ENCODE measurements at regions not wholly inside any gene's neighbourhood (a gene's known extent, or its start where the extent isn't known, plus 50 kb on each side); places are given as distances from the start of the nearest gene placed in this dataset.
"Not testable (repeated sequence)": the region's sequence is repeated elsewhere in the genome, so short reads cannot be mapped to it uniquely, and the experiment has no call there.

GRCh38 chr3:20388971-20389370 lies 203.0 kb upstream of the SGO1 start:
- no peak for TF ChIP-seq MYC (IDR thresholded peaks at IDR 0.05; ENCODE audit: low read depth, low read length)
- TF ChIP-seq MAX (IDR thresholded peaks at IDR 0.05; ENCODE audit: low read depth, low read length), result no peak
- no peak for TF ChIP-seq POLR2A (IDR thresholded peaks at IDR 0.05; ENCODE audit: extremely low read depth, insufficient read length)
- TF ChIP-seq CTCF (IDR thresholded peaks at IDR 0.05; ENCODE audit: low read depth, low read length), result no peak
- no peak for DNase-seq (ENCODE audit: low read depth)
- no peak overlapping the region for H3K4me3 ChIP-seq (ENCODE audit: low read depth, low read length)

- H3K4me3 ChIP-seq (ENCODE audit: low read depth, low read length), result no peak overlapping the region
- DNase-seq (ENCODE audit: low read depth), result no peak
These were observed 194.3 kb upstream of the SGO1 start for GRCh38 chr3:20380295-20380694.

GRCh38 chr3:20378315-20378714 lies 192.3 kb upstream of the SGO1 start:
- no peak overlapping the region for H3K4me3 ChIP-seq (ENCODE audit: low read depth, low read length)
- DNase-seq (ENCODE audit: low read depth), result no peak
- TF ChIP-seq POLR2A (IDR thresholded peaks at IDR 0.05; ENCODE audit: extremely low read depth, insufficient read length) (no peak), MAX (IDR thresholded peaks at IDR 0.05; ENCODE audit: low read depth, low read length) (no peak), CTCF (IDR thresholded peaks at IDR 0.05; ENCODE audit: low read depth, low read length) (no peak), MYC (IDR thresholded peaks at IDR 0.05; ENCODE audit: low read depth, low read length) (no peak)

More at GRCh38 chr3:20380295-20380694, 194.3 kb upstream of the SGO1 start:
- TF ChIP-seq MAX (IDR thresholded peaks at IDR 0.05; ENCODE audit: low read depth, low read length) (no peak), POLR2A (IDR thresholded peaks at IDR 0.05; ENCODE audit: extremely low read depth, insufficient read length) (no peak), MYC (IDR thresholded peaks at IDR 0.05; ENCODE audit: low read depth, low read length) (no peak), CTCF (IDR thresholded peaks at IDR 0.05; ENCODE audit: low read depth, low read length) (no peak)

GRCh38 chr3:20376665-20377217 lies 190.7 kb upstream of the SGO1 start:
- TF ChIP-seq POLR2A (IDR thresholded peaks at IDR 0.05; ENCODE audit: extremely low read depth, insufficient read length) (no peak), MYC (IDR thresholded peaks at IDR 0.05; ENCODE audit: low read depth, low read length) (no peak), CTCF (IDR thresholded peaks at IDR 0.05; ENCODE audit: low read depth, low read length) (no peak), MAX (IDR thresholded peaks at IDR 0.05; ENCODE audit: low read depth, low read length) (no peak)
- no peak for DNase-seq (ENCODE audit: low read depth)
- H3K4me3 ChIP-seq (ENCODE audit: low read depth, low read length), result no peak overlapping the region

GRCh38 chr3:20375302-20375701 lies 189.3 kb upstream of the SGO1 start:
- DNase-seq (ENCODE audit: low read depth), result no peak
- TF ChIP-seq MYC (IDR thresholded peaks at IDR 0.05; ENCODE audit: low read depth, low read length) (no peak), MAX (IDR thresholded peaks at IDR 0.05; ENCODE audit: low read depth, low read length) (no peak), CTCF (IDR thresholded peaks at IDR 0.05; ENCODE audit: low read depth, low read length) (no peak), POLR2A (IDR thresholded peaks at IDR 0.05; ENCODE audit: extremely low read depth, insufficient read length) (no peak)
- no peak overlapping the region for H3K4me3 ChIP-seq (ENCODE audit: low read depth, low read length)

GRCh38 chr3:20370273-20371063 lies 184.5 kb upstream of the SGO1 start:
- not testable (repeated sequence) for H3K4me3 ChIP-seq (ENCODE audit: low read depth, low read length); DNase-seq (ENCODE audit: low read depth)

Measured in NB4 (cell line).